Left ventricle myocardium inferior (tissue), 1 donor: ENCODE measurements at regions not wholly inside any gene's neighbourhood (a gene's known extent, or its start where the extent isn't known, plus 50 kb on each side); places are given as distances from the start of the nearest gene placed in this dataset.

Source experiments
- DNase-seq: peaks from one replicate; pipeline ENCODE4 v3.0.0-alpha.2; 2020
- H3K27ac ChIP-seq: fragments of 200-600 bp; replicated peaks from 2 replicates; pipeline ENCODE4 v1.8.0; 2021
- H3K27me3 ChIP-seq: fragments of 200-600 bp; 2 replicates; pipeline ENCODE4 v1.8.0; 2021; ENCODE audit warnings: low read depth
- H3K36me3 ChIP-seq: fragments of 200-600 bp; 2 replicates; pipeline ENCODE4 v1.8.0; 2021
- H3K4me1 ChIP-seq: fragments of 200-600 bp; 2 replicates; pipeline ENCODE4 v1.8.0; 2021
- H3K4me3 ChIP-seq: fragments of 200-600 bp; 2 replicates; pipeline ENCODE4 v1.8.0; 2021; ENCODE audit warnings: mild to moderate bottlenecking, moderate library complexity
- H3K9me3 ChIP-seq: fragments of 200-600 bp; replicated peaks from 2 replicates; pipeline ENCODE4 v1.8.0; 2021
- CTCF ChIP-seq: fragments of 200-600 bp; IDR thresholded peaks from 2 replicates; pipeline ENCODE4 v1.8.0; 2021; ENCODE audit warnings: antibody characterized with exemption, mild to moderate bottlenecking, borderline replicate concordance
- intact Hi-C: fragments of 100-400 bp; cut with micrococcal nuclease; formaldehyde crosslinking; loops from one replicate; pipeline ENCODE4 v1.11.0; 2022
- donor health status: DM: no; HTN: yes; CAD: no; lungs with severe emphysema.

GRCh38 chr13:111953546-111954178 lies 113.3 kb upstream of the SOX1 start:
- Histone ChIP-seq H3K9me3 (peaks cover 19% of the 10 kb centered on the region), H3K27ac (no peak overlapping the region), H3K27me3 (peaks cover 90% of the 10 kb centered on the region), H3K4me3 (no peak overlapping the region), H3K4me1 (no peaks in the 10 kb centered on the region), H3K36me3 (no peaks in the 10 kb centered on the region)
- no peak for DNase-seq
- no peak for TF ChIP-seq CTCF
- intact Hi-C loops = no loop called here

- no peak for TF ChIP-seq CTCF
- DNase-seq = no peak
- H3K36me3 ChIP-seq = no peaks in the 10 kb centered on the region
- intact Hi-C loops = no loop called here
- peaks cover 17% of the 10 kb centered on the region for H3K9me3 ChIP-seq
- no peak overlapping the region for H3K27ac ChIP-seq
- peaks cover 83% of the 10 kb centered on the region for H3K27me3 ChIP-seq
- no peak overlapping the region for H3K4me3 ChIP-seq
- no peaks in the 10 kb centered on the region for H3K4me1 ChIP-seq
Observed at GRCh38 chr13:111954661-111955411, 112.1 kb upstream of the SOX1 start.

DNA sequence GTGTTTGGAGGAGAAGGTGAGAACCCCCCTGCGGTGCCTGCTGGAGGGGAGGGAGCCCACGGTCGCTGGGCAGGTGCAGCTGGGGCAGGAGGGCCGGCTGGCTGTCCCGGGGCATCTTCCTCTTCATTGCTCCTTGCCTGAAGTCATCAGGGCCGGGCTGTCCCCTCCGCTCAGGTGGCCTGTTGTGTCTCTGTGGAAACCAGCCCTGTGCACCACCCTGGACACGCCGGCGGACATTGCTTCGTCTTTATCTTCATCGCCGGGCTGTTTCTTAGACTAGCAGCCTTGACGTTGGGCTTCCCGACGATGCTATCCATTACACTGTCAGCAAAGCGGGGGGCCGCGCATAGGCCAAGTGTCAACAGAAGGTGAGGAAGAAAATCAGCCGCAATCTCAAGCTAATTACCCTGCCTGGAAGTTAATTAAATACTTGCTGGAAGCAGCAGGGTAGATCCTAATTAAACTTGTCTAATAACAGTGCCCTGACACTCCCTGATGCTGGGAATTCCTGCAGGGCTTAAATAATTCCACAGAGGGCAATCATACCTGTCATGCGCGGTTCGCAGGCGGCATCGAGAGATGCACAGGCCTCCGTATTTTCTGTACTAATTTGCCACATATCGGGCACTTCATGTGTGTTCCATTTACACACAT lies 111.4 kb upstream of the SOX1 start:
- no peak for DNase-seq

DNA sequence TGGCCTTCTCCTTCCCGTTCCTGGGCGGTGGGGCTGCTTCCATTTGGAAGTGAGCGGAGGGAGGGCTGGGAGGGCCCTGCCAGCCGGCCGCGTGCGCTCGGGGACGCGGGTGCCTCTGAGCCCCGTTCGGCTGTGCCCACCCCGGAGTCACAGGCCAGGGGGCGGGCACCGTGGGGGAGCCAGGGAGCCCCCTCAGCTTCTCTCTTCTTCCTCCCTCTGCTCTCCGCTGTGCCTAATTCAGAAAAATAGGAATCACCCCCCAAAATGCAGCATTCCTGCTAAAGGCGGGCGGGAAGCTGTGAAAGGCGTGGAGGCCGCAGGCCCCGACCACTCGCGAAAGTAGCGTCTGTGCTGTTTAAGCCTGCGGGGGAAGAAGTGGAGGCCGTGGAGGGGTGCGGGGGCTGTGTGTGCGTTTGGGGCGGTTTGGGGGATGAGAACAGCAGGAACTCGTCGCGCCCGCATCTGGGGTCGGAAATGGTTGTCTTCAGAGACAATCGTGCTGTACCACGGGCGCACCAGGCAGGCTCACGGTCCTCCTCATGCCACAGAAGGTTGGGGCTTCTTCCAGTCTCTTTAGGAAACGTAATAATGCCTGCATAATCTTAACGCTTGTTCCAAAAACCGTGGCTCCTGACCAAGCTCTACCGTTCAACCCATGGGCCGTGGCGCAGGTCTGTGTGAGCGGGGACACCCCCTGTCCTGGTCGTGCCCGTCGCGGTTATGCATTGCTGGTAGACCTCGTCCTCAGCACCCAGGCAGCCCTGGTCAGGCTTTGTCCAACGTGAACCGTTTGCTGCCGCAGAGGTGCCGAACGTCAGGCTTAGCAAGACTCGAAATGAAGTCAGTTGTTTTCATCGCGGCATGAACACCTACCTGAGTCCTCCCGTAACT lies 110.4 kb upstream of the SOX1 start:
- peaks cover under 1% of the 10 kb centered on the region for H3K9me3 ChIP-seq
- no peaks in the 10 kb centered on the region for H3K4me1 ChIP-seq
- no peak for DNase-seq
- TF ChIP-seq CTCF = no peak
- intact Hi-C loops = no loop called here
- no peaks in the 10 kb centered on the region for H3K36me3 ChIP-seq
- peaks cover 72% of the 10 kb centered on the region for H3K27me3 ChIP-seq
- H3K4me3 ChIP-seq = no peak overlapping the region
- no peak overlapping the region for H3K27ac ChIP-seq

More for the DNA sequence above, 111.4 kb upstream of the SOX1 start:
- H3K4me3 ChIP-seq = no peak overlapping the region
- H3K4me1 ChIP-seq = no peaks in the 10 kb centered on the region
- H3K9me3 ChIP-seq = peaks cover 10% of the 10 kb centered on the region
- H3K27ac ChIP-seq = no peak overlapping the region
- H3K36me3 ChIP-seq = no peaks in the 10 kb centered on the region
- no peak for TF ChIP-seq CTCF
- intact Hi-C loops = no loop called here
- peaks cover 82% of the 10 kb centered on the region for H3K27me3 ChIP-seq

- DNase-seq = no peak
- Histone ChIP-seq H3K9me3 (no peaks in the 10 kb centered on the region), H3K4me3 (no peak overlapping the region), H3K27me3 (peaks cover 61% of the 10 kb centered on the region), H3K27ac (no peak overlapping the region), H3K4me1 (no peaks in the 10 kb centered on the region), H3K36me3 (no peaks in the 10 kb centered on the region)
- no peak for TF ChIP-seq CTCF
- intact Hi-C loops = no loop called here
Observed at GRCh38 chr13:111957913-111958450, 109.0 kb upstream of the SOX1 start.
